ENCODE measurements at regions not wholly inside any gene's neighbourhood (a gene's known extent, or its start where the extent isn't known, plus 50 kb on each side); places are given as distances from the start of the nearest gene placed in this dataset.

GRCh38 chr5:36740259-36740898, 134.0 kb downstream of the SLC1A3 start:
- TF ChIP-seq CTCF (IDR thresholded peaks at IDR 0.05) (no peak), POLR2A (IDR thresholded peaks at IDR 0.05) (no peak)

All from esophagus squamous epithelium (tissue), 4 donors.